Activated CD4-positive, alpha-beta T cell treated with anti-CD3 and anti-CD28 coated beads for 48 hours (primary cell): ENCODE measurements at regions not wholly inside any gene's neighbourhood (a gene's known extent, or its start where the extent isn't known, plus 50 kb on each side); places are given as distances from the start of the nearest gene placed in this dataset.
"Not testable (repeated sequence)": the region's sequence is repeated elsewhere in the genome, so short reads cannot be mapped to it uniquely, and the experiment has no call there.

Source experiments
- DNase-seq: peaks from one replicate; pipeline ENCODE4 v3.0.0-alpha.2; 2020

GRCh38 chr6:102808944-102809505, 1415.5 kb downstream of the GRIK2 start:
- not testable (repeated sequence) for DNase-seq

GRCh38 chr6:102799051-102799450, 1405.5 kb downstream of the GRIK2 start:
- DNase-seq, result no peak

- DNase-seq, result no peak
Observed at GRCh38 chr6:102798636-102799035, 1405.1 kb downstream of the GRIK2 start.

GRCh38 chr6:102793752-102794151, 1400.2 kb downstream of the GRIK2 start:
- no peak for DNase-seq

- no peak for DNase-seq
Observed at GRCh38 chr6:102774326-102774725, 1380.8 kb downstream of the GRIK2 start.

GRCh38 chr6:102773636-102774035, 1380.1 kb downstream of the GRIK2 start:
- no peak for DNase-seq

GRCh38 chr6:102766963-102767362, 1373.5 kb downstream of the GRIK2 start:
- DNase-seq, result no peak

GRCh38 chr6:102764317-102764716, 1370.8 kb downstream of the GRIK2 start:
- no peak for DNase-seq

GRCh38 chr6:102763891-102764290, 1370.4 kb downstream of the GRIK2 start:
- no peak for DNase-seq

GRCh38 chr6:102761872-102762271, 1368.4 kb downstream of the GRIK2 start:
- DNase-seq, result no peak

- no peak for DNase-seq
Observed at GRCh38 chr6:102759415-102759814, 1365.9 kb downstream of the GRIK2 start.

GRCh38 chr6:102758536-102758935, 1365.0 kb downstream of the GRIK2 start:
- DNase-seq, result not testable (repeated sequence)

- no peak for DNase-seq
Observed at GRCh38 chr6:102749210-102749971, 1355.9 kb downstream of the GRIK2 start.

- DNase-seq, result no peak
Observed at GRCh38 chr6:102746941-102747340, 1353.4 kb downstream of the GRIK2 start.

GRCh38 chr6:102742754-102743356, 1349.3 kb downstream of the GRIK2 start:
- DNase-seq, result no peak

GRCh38 chr6:102742028-102742427, 1348.5 kb downstream of the GRIK2 start:
- DNase-seq, result no peak

- no peak for DNase-seq
Observed at GRCh38 chr6:102736941-102737368, 1343.4 kb downstream of the GRIK2 start.

- DNase-seq, result no peak
Observed at GRCh38 chr6:102732898-102733297, 1339.4 kb downstream of the GRIK2 start.

GRCh38 chr6:102722086-102722485, 1328.6 kb downstream of the GRIK2 start:
- DNase-seq, result not testable (repeated sequence)

GRCh38 chr6:102717737-102718456, 1324.4 kb downstream of the GRIK2 start:
- DNase-seq, result no peak

- no peak for DNase-seq
Observed at GRCh38 chr6:102717252-102717651, 1323.7 kb downstream of the GRIK2 start.

GRCh38 chr6:102701019-102701418, 1307.5 kb downstream of the GRIK2 start:
- no peak for DNase-seq

GRCh38 chr6:102686461-102686860, 1293.0 kb downstream of the GRIK2 start:
- DNase-seq, result no peak

- no peak for DNase-seq
Observed at GRCh38 chr6:102680413-102680812, 1286.9 kb downstream of the GRIK2 start.
